Smooth muscle cell (in vitro differentiated cells): ENCODE measurements at regions not wholly inside any gene's neighbourhood (a gene's known extent, or its start where the extent isn't known, plus 50 kb on each side); places are given as distances from the start of the nearest gene placed in this dataset.

Source experiments
- DNase-seq: peaks from one replicate; lab custom pipeline; 2025; ENCODE audit not compliant: unreplicated experiment; lab: John Stamatoyannopoulos, UW
- H2AFZ ChIP-seq: fragments of 200-600 bp; sonication (generic); 2 replicates; pipeline ENCODE4 v1.6.0; 2016; ENCODE audit warnings: antibody characterized with exemption, low read depth, mild to moderate bottlenecking
- H3F3A ChIP-seq: fragments of 200-600 bp; sonication (generic); 2 replicates; pipeline ENCODE4 v1.6.0; 2017; ENCODE audit warnings: antibody characterized with exemption, low read depth
- H3K27ac ChIP-seq: fragments of 200-600 bp; sonication (generic); 2 replicates; pipeline ENCODE4 v1.5.1; 2016; ENCODE audit warnings: low read depth, mild to moderate bottlenecking
- H3K27me3 ChIP-seq: fragments of 200-600 bp; sonication (generic); 2 replicates; pipeline ENCODE4 v1.6.1; 2016; ENCODE audit warnings: low read depth, mild to moderate bottlenecking
- H3K36me3 ChIP-seq: fragments of 200-600 bp; sonication (generic); 2 replicates; pipeline ENCODE4 v1.5.1; 2016; ENCODE audit warnings: low read depth
- H3K4me1 ChIP-seq: fragments of 200-600 bp; sonication (generic); 2 replicates; pipeline ENCODE4 v1.5.1; 2016; ENCODE audit warnings: low read depth
- H3K4me2 ChIP-seq: fragments of 200-600 bp; sonication (generic); 2 replicates; pipeline ENCODE4 v1.6.0; 2016; ENCODE audit warnings: mild to moderate bottlenecking
- H3K4me3 ChIP-seq: fragments of 200-600 bp; sonication (generic); 2 replicates; pipeline ENCODE4 v1.5.1; 2016; ENCODE audit warnings: mild to moderate bottlenecking
- H3K79me2 ChIP-seq: fragments of 200-600 bp; sonication (generic); 2 replicates; pipeline ENCODE4 v1.6.0; 2016; ENCODE audit warnings: low read depth, mild to moderate bottlenecking
- H3K9ac ChIP-seq: fragments of 200-600 bp; sonication (generic); 2 replicates; pipeline ENCODE4 v1.6.0; 2016; ENCODE audit warnings: low read depth
- H3K9me3 ChIP-seq: fragments of 200-600 bp; sonication (generic); replicated peaks from 2 replicates; pipeline ENCODE4 v1.5.1; 2016; ENCODE audit warnings: low read depth
- H4K20me1 ChIP-seq: fragments of 200-600 bp; sonication (generic); 2 replicates; pipeline ENCODE4 v1.6.0; 2016; ENCODE audit warnings: low read depth
- WGBS: methylation state at CpG from one replicate; pipeline ENCODE4 v1.1.7; 2016; ENCODE audit warnings: low lambda C conversion rate; 5-methylcytosine and 5-hydroxymethylcytosine counted together
- TF ChIP-seq, protein P1 (sequence below): fragments of 200-600 bp; sonication (generic); IDR thresholded peaks from 2 replicates; pipeline ENCODE4 v1.5.1; 2017; ENCODE audit warnings: borderline replicate concordance, mild to moderate bottlenecking, antibody characterized with exemption; ENCODE audit not compliant: insufficient read depth, poor library complexity, severe bottlenecking

DNA sequence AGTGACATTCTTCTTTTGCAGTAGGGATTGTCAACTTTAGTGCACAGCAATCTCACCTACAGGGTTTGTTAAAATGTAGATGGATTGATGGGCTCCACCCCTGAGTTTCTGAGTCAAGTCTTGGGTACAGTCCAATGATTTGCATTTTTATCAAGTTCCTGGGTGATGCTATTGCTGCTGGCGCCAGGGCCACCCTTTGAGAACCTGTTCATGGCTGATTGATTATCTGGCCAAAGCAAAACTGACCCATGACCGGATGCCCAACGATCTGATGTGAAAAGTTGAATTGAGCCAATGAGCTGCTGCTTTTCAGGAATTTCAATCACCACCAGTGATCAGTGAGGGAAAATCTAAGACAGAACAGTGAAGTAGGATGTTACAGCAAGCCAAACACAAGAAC lies 675.3 kb downstream of the TMEM182 start:
- H3K36me3 ChIP-seq = no peaks in the 10 kb centered on the region
- H3K4me3 ChIP-seq = no peak overlapping the region
- no peak overlapping the region for H3K4me2 ChIP-seq
- TF ChIP-seq, protein P1, sequence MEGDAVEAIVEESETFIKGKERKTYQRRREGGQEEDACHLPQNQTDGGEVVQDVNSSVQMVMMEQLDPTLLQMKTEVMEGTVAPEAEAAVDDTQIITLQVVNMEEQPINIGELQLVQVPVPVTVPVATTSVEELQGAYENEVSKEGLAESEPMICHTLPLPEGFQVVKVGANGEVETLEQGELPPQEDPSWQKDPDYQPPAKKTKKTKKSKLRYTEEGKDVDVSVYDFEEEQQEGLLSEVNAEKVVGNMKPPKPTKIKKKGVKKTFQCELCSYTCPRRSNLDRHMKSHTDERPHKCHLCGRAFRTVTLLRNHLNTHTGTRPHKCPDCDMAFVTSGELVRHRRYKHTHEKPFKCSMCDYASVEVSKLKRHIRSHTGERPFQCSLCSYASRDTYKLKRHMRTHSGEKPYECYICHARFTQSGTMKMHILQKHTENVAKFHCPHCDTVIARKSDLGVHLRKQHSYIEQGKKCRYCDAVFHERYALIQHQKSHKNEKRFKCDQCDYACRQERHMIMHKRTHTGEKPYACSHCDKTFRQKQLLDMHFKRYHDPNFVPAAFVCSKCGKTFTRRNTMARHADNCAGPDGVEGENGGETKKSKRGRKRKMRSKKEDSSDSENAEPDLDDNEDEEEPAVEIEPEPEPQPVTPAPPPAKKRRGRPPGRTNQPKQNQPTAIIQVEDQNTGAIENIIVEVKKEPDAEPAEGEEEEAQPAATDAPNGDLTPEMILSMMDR = no peak
- H3K79me2 ChIP-seq = no peaks in the 10 kb centered on the region
- 97% methylated on average over 3 of the region's 3 CpGs for WGBS
- no peak overlapping the region for H3K9ac ChIP-seq
- no peak overlapping the region for H3K27ac ChIP-seq
- no peak overlapping the region for H2AFZ ChIP-seq
- no peaks in the 10 kb centered on the region for H3K9me3 ChIP-seq
- no peaks in the 10 kb centered on the region for H3F3A ChIP-seq
- no peaks in the 10 kb centered on the region for H4K20me1 ChIP-seq
- no peaks in the 10 kb centered on the region for H3K27me3 ChIP-seq
- no peak for DNase-seq
- H3K4me1 ChIP-seq = no peaks in the 10 kb centered on the region

DNA sequence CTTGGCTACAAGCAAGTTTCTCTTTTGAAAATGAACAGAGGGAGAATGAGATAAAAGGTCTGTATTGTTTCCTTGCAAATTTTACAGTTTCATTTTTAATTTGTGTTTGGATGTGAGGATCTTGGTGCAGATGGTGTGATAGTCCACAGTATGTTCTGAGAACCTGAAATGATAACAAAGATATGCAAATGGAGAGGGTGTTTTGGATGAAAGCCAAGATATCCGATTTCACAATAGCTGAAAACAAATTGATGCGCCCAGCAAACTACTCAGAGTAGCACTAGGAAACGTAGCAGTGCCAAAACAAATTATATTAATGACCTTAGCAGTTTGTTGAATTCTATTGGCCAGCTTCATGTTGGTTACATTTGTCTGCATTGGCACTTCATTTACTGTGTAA lies 683.5 kb downstream of the TMEM182 start:
- Histone ChIP-seq H3K4me1 (no peaks in the 10 kb centered on the region), H3F3A (no peaks in the 10 kb centered on the region), H4K20me1 (no peaks in the 10 kb centered on the region), H3K4me2 (no peak overlapping the region), H3K27me3 (no peaks in the 10 kb centered on the region), H3K9ac (no peak overlapping the region), H3K4me3 (no peak overlapping the region), H3K79me2 (no peaks in the 10 kb centered on the region), H2AFZ (no peak overlapping the region), H3K36me3 (no peaks in the 10 kb centered on the region), H3K27ac (no peak overlapping the region), H3K9me3 (no peaks in the 10 kb centered on the region)
- WGBS = 64% methylated on average over 3 of the region's 3 CpGs
- TF ChIP-seq, protein P1 = no peak
- DNase-seq = no peak

DNA sequence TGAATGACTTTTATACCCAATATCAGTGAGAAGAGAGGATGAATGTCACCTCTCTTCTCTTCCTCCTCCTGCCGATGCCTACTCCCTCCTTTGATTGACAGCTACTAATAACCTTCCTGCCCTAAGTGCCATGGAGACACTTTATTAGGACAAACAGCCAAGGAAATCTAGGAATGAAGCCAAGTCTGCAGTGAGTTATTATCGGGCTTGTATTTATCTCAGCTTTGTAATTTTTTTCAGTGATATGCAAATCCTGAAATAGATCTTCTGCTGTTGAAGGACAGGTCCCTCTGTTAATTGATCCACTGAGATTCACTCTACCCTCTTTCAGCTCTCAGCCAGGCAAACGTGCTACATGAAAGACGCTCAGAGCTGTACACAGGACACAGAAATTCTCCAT lies 686.7 kb downstream of the TMEM182 start:
- H2AFZ ChIP-seq = no peak overlapping the region
- no peak overlapping the region for H3K27ac ChIP-seq
- H3K27me3 ChIP-seq = no peaks in the 10 kb centered on the region
- H3K36me3 ChIP-seq = no peaks in the 10 kb centered on the region
- no peak overlapping the region for H3K4me3 ChIP-seq
- no peak overlapping the region for H3K4me2 ChIP-seq
- H3F3A ChIP-seq = no peaks in the 10 kb centered on the region
- WGBS = 85% methylated on average over 4 of the region's 4 CpGs
- no peak for DNase-seq
- TF ChIP-seq, protein P1 = no peak
- no peaks in the 10 kb centered on the region for H4K20me1 ChIP-seq
- H3K9me3 ChIP-seq = no peaks in the 10 kb centered on the region
- no peaks in the 10 kb centered on the region for H3K4me1 ChIP-seq
- no peak overlapping the region for H3K9ac ChIP-seq
- no peaks in the 10 kb centered on the region for H3K79me2 ChIP-seq

DNA sequence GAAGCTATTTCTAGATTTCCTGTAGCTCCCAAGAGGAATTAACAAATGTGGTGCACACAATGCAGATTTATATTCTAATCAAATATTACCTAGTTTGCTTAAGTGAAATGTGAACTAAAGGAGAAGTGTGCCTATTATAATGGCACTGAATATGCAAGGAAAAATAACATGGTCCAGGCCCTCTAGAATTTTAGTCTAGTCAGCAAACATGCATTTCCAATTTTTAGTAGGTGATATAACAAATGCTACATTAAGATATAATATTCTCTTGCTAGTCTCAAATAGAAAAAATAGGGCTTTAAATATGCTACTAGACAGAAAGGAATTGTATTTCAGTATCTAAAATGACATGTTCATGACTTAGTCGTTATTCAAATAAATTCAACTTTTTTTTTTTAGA lies 689.5 kb downstream of the TMEM182 start:
- no peaks in the 10 kb centered on the region for H3F3A ChIP-seq
- no peaks in the 10 kb centered on the region for H3K4me1 ChIP-seq
- DNase-seq = no peak
- 91% methylated on average over 1 of the region's 1 CpG for WGBS
- no peak overlapping the region for H3K4me2 ChIP-seq
- no peaks in the 10 kb centered on the region for H4K20me1 ChIP-seq
- no peak overlapping the region for H2AFZ ChIP-seq
- no peaks in the 10 kb centered on the region for H3K27me3 ChIP-seq
- H3K79me2 ChIP-seq = no peaks in the 10 kb centered on the region
- TF ChIP-seq, protein P1 = no peak
- H3K9me3 ChIP-seq = no peaks in the 10 kb centered on the region
- no peak overlapping the region for H3K4me3 ChIP-seq
- H3K9ac ChIP-seq = no peak overlapping the region
- no peak overlapping the region for H3K27ac ChIP-seq
- no peaks in the 10 kb centered on the region for H3K36me3 ChIP-seq
